ENCODE measurements at regions not wholly inside any gene's neighbourhood (a gene's known extent, or its start where the extent isn't known, plus 50 kb on each side); places are given as distances from the start of the nearest gene placed in this dataset.

DNA sequence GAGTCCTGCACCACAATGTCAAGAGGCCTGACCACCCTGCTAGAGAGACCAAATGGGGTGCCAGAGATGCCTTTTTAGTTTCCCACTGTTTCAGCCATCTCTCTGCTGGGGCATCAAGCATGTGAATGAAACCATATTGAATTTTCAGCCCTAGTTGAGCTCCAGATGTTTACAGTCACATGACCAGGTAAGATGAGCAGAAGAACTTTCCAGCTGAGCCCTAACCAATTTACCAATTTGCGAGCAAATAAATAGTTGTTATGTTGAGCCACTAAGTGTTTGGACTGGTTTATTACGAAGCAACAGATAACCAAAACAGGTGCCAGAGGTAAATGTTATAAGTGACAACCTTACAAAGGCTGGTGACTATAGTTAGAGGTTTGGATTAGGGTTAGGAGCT, 209.1 kb upstream of the CCL2 start:
- H3K4me1 ChIP-seq (ENCODE audit: control insufficient read depth in 2 of 2, insufficient read depth in 2 of 2, low read length in 2 of 2): no peaks in the 10 kb centered on the region
- H3K4me2 ChIP-seq (replicated peaks; ENCODE audit: low read depth, low read length, poor library complexity, severe bottlenecking): no peak overlapping the region
- H3K4me3 Mint-ChIP-seq: no peak overlapping the region
- POLR2A ChIA-PET: no interaction called here
- H3K9ac ChIP-seq (ENCODE audit: low read length): no peak overlapping the region
- H3K79me2 ChIP-seq (ENCODE audit: control insufficient read depth, insufficient read depth, low read length): no peaks in the 10 kb centered on the region
- no peak for TF ChIP-seq EZH2 (IDR thresholded peaks at IDR 0.05; ENCODE audit: borderline replicate concordance, insufficient read depth, low read depth, low read length, poor library complexity, severe bottlenecking)
- TF ChIP-seq, protein P1, sequence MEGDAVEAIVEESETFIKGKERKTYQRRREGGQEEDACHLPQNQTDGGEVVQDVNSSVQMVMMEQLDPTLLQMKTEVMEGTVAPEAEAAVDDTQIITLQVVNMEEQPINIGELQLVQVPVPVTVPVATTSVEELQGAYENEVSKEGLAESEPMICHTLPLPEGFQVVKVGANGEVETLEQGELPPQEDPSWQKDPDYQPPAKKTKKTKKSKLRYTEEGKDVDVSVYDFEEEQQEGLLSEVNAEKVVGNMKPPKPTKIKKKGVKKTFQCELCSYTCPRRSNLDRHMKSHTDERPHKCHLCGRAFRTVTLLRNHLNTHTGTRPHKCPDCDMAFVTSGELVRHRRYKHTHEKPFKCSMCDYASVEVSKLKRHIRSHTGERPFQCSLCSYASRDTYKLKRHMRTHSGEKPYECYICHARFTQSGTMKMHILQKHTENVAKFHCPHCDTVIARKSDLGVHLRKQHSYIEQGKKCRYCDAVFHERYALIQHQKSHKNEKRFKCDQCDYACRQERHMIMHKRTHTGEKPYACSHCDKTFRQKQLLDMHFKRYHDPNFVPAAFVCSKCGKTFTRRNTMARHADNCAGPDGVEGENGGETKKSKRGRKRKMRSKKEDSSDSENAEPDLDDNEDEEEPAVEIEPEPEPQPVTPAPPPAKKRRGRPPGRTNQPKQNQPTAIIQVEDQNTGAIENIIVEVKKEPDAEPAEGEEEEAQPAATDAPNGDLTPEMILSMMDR (IDR thresholded peaks at IDR 0.05): no peak
- no peak overlapping the region for H2AFZ ChIP-seq (ENCODE audit: insufficient read depth, low read depth, low read length, poor library complexity, severe bottlenecking)
- no CpG with 5 or more reads among the region's 2 CpGs for WGBS (ENCODE audit: insufficient coverage)
- no peaks in the 10 kb centered on the region for H3K36me3 ChIP-seq (replicated peaks in 1 of 2; ENCODE audit: control extremely low read depth in 1 of 2, control insufficient read depth in 1 of 2, extremely low read depth in 1 of 2, insufficient read depth in 2 of 2, low read length in 1 of 2)
- H3K27me3 Mint-ChIP-seq: peaks cover 11% of the 10 kb centered on the region
- DNase-seq (no peak), ATAC-seq (ENCODE audit: low read depth) (no peak)
- no peaks in the 10 kb centered on the region for H3K4me1 Mint-ChIP-seq
- H3K27ac ChIP-seq (ENCODE audit: low read length in 2 of 2): no peak overlapping the region
- H4K20me1 ChIP-seq (ENCODE audit: control insufficient read depth, insufficient read depth, low read length, poor library complexity, severe bottlenecking): no peaks in the 10 kb centered on the region
- no peak overlapping the region for H3K27ac Mint-ChIP-seq
- intact Hi-C loops (cut with micrococcal nuclease): no loop called here
- H3K27me3 ChIP-seq (replicated peaks in 1 of 4; ENCODE audit: control extremely low read depth in 1 of 4, control insufficient read depth in 3 of 4, insufficient read depth in 4 of 4, low read length in 3 of 4): no peaks in the 10 kb centered on the region
- peaks cover 0 to 6% (median 0%) of the 10 kb centered on the region in 3 donors for H3K9me3 ChIP-seq (ENCODE audit: control extremely low read depth in 1 of 3, control insufficient read depth in 2 of 3, insufficient read depth in 1 of 3, low read length in 2 of 3)
- CTCF ChIA-PET: no interaction called here
- H3K4me3 ChIP-seq (ENCODE audit: control extremely low read depth in 1 of 5, extremely low read depth in 1 of 5, insufficient read depth in 1 of 5, low read depth in 2 of 5, low read length in 4 of 5): no peak overlapping the region
- no peaks in the 10 kb centered on the region for H3K9me3 Mint-ChIP-seq (ENCODE audit: insufficient read depth)

DNA sequence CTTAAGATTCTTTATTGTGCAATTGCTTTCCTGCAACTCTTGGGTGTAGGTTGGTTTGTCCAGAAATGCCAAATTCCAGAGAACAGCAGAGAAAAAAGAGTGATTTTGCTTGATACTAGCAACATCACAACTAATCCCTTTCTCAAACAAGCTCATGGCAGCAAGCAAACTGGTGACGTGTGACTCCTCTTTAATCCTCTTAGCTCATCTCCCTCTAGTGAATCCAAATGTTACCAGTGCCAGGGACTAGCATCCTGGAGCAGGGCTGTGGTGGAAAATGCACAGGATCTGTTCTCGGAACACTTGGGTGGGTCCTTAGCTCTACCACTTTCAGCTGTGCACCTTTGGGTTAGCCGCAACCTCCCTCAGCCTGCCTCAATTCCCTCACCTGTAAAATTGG, 204.0 kb upstream of the CCL2 start:
- DNase-seq: no peak
- 57% methylated on average over 1 of the region's 3 CpGs for WGBS (ENCODE audit: insufficient coverage)
- peaks cover 0 to 2% (median 0%) of the 10 kb centered on the region in 3 donors for H3K9me3 ChIP-seq (ENCODE audit: control extremely low read depth in 1 of 3, control insufficient read depth in 2 of 3, insufficient read depth in 1 of 3, low read length in 2 of 3)
- no peak overlapping the region for H3K27ac ChIP-seq (ENCODE audit: low read length in 2 of 2)
- peaks cover 0 to 3% (median 1%) of the 10 kb centered on the region in 4 experiments for H3K27me3 ChIP-seq (replicated peaks in 1 of 4; ENCODE audit: control extremely low read depth in 1 of 4, control insufficient read depth in 3 of 4, insufficient read depth in 4 of 4, low read length in 3 of 4)
- ChIA-PET POLR2A (no interaction called here), CTCF (no interaction called here)
- no peak overlapping the region for H2AFZ ChIP-seq (ENCODE audit: insufficient read depth, low read depth, low read length, poor library complexity, severe bottlenecking)
- TF ChIP-seq, protein P1 (IDR thresholded peaks at IDR 0.05): no peak
- no peak for TF ChIP-seq EZH2 (IDR thresholded peaks at IDR 0.05; ENCODE audit: borderline replicate concordance, insufficient read depth, low read depth, low read length, poor library complexity, severe bottlenecking)
- Mint-ChIP-seq H3K4me3 (no peak overlapping the region), H3K9me3 (ENCODE audit: insufficient read depth) (no peaks in the 10 kb centered on the region), H3K4me1 (no peaks in the 10 kb centered on the region), H3K27ac (no peak overlapping the region), H3K27me3 (peaks cover 21% of the 10 kb centered on the region)
- no peaks in the 10 kb centered on the region for H3K79me2 ChIP-seq (ENCODE audit: control insufficient read depth, insufficient read depth, low read length)
- H3K9ac ChIP-seq (ENCODE audit: low read length): no peak overlapping the region
- H3K36me3 ChIP-seq (replicated peaks in 1 of 2; ENCODE audit: control extremely low read depth in 1 of 2, control insufficient read depth in 1 of 2, extremely low read depth in 1 of 2, insufficient read depth in 2 of 2, low read length in 1 of 2): no peaks in the 10 kb centered on the region
- no peak overlapping the region for H3K4me2 ChIP-seq (replicated peaks; ENCODE audit: low read depth, low read length, poor library complexity, severe bottlenecking)
- no peaks in the 10 kb centered on the region for H4K20me1 ChIP-seq (ENCODE audit: control insufficient read depth, insufficient read depth, low read length, poor library complexity, severe bottlenecking)
- no peak overlapping the region for H3K4me3 ChIP-seq (ENCODE audit: control extremely low read depth in 1 of 5, extremely low read depth in 1 of 5, insufficient read depth in 1 of 5, low read depth in 2 of 5, low read length in 4 of 5)
- intact Hi-C loops (cut with micrococcal nuclease): no loop called here
- no peaks in the 10 kb centered on the region for H3K4me1 ChIP-seq (ENCODE audit: control insufficient read depth in 2 of 2, insufficient read depth in 2 of 2, low read length in 2 of 2)
- no peak for ATAC-seq (ENCODE audit: low read depth)
